HCT116 (cell line): ENCODE measurements at regions not wholly inside any gene's neighbourhood (a gene's known extent, or its start where the extent isn't known, plus 50 kb on each side); places are given as distances from the start of the nearest gene placed in this dataset.

Experiments
- ATAC-seq: fragments of 200-7000 bp; cut with Tn5 transposase; 2 replicates; pipeline ENCODE4 v1.9.1; 2020; ENCODE audit warnings: mild to moderate bottlenecking, moderate library complexity
- BruUV-seq: library from RNA; stranded (reverse); fragments of 400-500 nt; replicated peaks from 2 replicates; lab custom pipeline; 2021; lab: Mats Ljungman, UMichigan
- CTCF ChIA-PET: fragments of 300-600 bp; sonication (Branson Sonifier 250); formaldehyde crosslinking; loops from one replicate; lab custom pipeline; 2021; ENCODE audit warnings: antibody characterized with exemption; lab: Charles Lee
- POLR2A ChIA-PET: fragments of 300-600, 350-600 bp; sonication (Branson Sonifier 250); formaldehyde crosslinking; loops from one replicate; lab custom pipeline; 2021; ENCODE audit warnings: antibody characterized with exemption; lab: Charles Lee
- RAD21 ChIA-PET, 2 experiments: fragments of 300-600 bp; sonication (Branson Sonifier 250); formaldehyde crosslinking; loops; one replicate each; lab custom pipeline; 2023; ENCODE audit warnings: low total read pairs in 2 of 2; ENCODE audit not compliant: uncharacterized antibody in 2 of 2, unreplicated experiment in 2 of 2, low non-redundant PET in 1 of 2; lab: Charles Lee
- DNase-seq: peaks from one replicate; pipeline ENCODE4 v3.0.0-alpha.2; 2010; ENCODE audit warnings: low read depth, low spot score
- H2AFZ ChIP-seq: fragments of 200-600 bp; shearing (Covaris generic), sonication (generic); 2 replicates; pipeline ENCODE4 v1.6.1; 2017; ENCODE audit warnings: low read depth, mixed run types, mixed read lengths, antibody characterized with exemption, low read length; ENCODE audit not compliant: poor library complexity, severe bottlenecking
- H3K27ac ChIP-seq: 2 replicates; pipeline ENCODE4 v1.5.1; 2012; ENCODE audit warnings: low read depth, low read length
- H3K27me3 ChIP-seq: fragments of 200-600 bp; sonication (generic); 2 replicates; pipeline ENCODE4 v1.6.1; 2016; ENCODE audit warnings: mixed run types, low read length, mixed read lengths; ENCODE audit not compliant: insufficient read depth
- H3K36me3 ChIP-seq, 2 experiments: fragments of 200-500 bp in 1 of 2; fragments of 200-600 bp in 1 of 2; sonication (Bioruptor generic) in 1 of 2; sonication (generic) in 1 of 2; 2 replicates each; pipeline versions ENCODE4 v1.5.1 to v1.6.1; 2014 to 2016; ENCODE audit warnings: low read length in 2 of 2, inconsistent platforms in 1 of 2, mixed read lengths in 1 of 2, mixed run types in 1 of 2; ENCODE audit not compliant: insufficient read depth in 2 of 2, control insufficient read depth in 1 of 2
- H3K4me1 ChIP-seq, 2 experiments: fragments of 200-600 bp in 1 of 2; sonication (generic) in 1 of 2; 2 replicates each; pipeline versions ENCODE4 v1.5.1 to v1.6.1; 2012 to 2017; ENCODE audit warnings: low read length in 2 of 2, inconsistent platforms in 1 of 2, mild to moderate bottlenecking in 1 of 2, mixed read lengths in 1 of 2, mixed run types in 1 of 2, moderate library complexity in 1 of 2; ENCODE audit not compliant: insufficient read depth in 2 of 2, control insufficient read depth in 1 of 2
- H3K4me2 ChIP-seq: fragments of 200-600 bp; sonication (generic); 2 replicates; pipeline ENCODE4 v1.6.1; 2017; ENCODE audit warnings: mixed run types, low read length, mixed read lengths
- H3K4me3 ChIP-seq, 2 experiments: fragments of 200-600 bp in 1 of 2; sonication (generic) in 1 of 2; replicated peaks in 1 of 2; 2 replicates each; pipeline ENCODE4 v1.5.1; 2011 to 2016; ENCODE audit warnings: low read length in 2 of 2, control low read depth in 1 of 2, low read depth in 1 of 2, mild to moderate bottlenecking in 1 of 2, mixed read lengths in 1 of 2, mixed run types in 1 of 2
- H3K79me2 ChIP-seq: fragments of 200-600 bp; sonication (generic); 2 replicates; pipeline ENCODE4 v1.6.1; 2017; ENCODE audit warnings: mild to moderate bottlenecking, mixed run types, low read length, moderate library complexity, mixed read lengths; ENCODE audit not compliant: insufficient read depth
- H3K9ac ChIP-seq: fragments of 200-600 bp; sonication (generic); 2 replicates; pipeline ENCODE4 v1.6.1; 2016; ENCODE audit warnings: low read length, mixed read lengths
- H3K9me2 ChIP-seq: fragments of 200-600 bp; sonication (generic), shearing (Covaris generic); 2 replicates; pipeline ENCODE4 v1.6.1; 2017; ENCODE audit warnings: mixed run types, mild to moderate bottlenecking, moderate library complexity; ENCODE audit not compliant: insufficient read depth
- H3K9me3 ChIP-seq, 2 experiments: fragments of 200-500 bp in 1 of 2; fragments of 200-600 bp in 1 of 2; sonication (Bioruptor generic) in 1 of 2; sonication (generic) in 1 of 2; 2 replicates each; pipeline ENCODE4 v1.6.1; 2014 to 2017; ENCODE audit warnings: low read length in 2 of 2, mixed read lengths in 2 of 2, inconsistent platforms in 1 of 2, low read depth in 1 of 2, mild to moderate bottlenecking in 1 of 2, mixed run types in 1 of 2, moderate library complexity in 1 of 2; ENCODE audit not compliant: control insufficient read depth in 1 of 2, insufficient read depth in 1 of 2
- H4K20me1 ChIP-seq: fragments of 200-600 bp; sonication (generic), shearing (Covaris generic); 2 replicates; pipeline ENCODE4 v1.6.1; 2017; ENCODE audit warnings: mixed run types, mild to moderate bottlenecking, moderate library complexity; ENCODE audit not compliant: insufficient read depth
- CBX3 ChIP-seq: IDR thresholded peaks from 2 replicates; pipeline ENCODE4 v1.6.1; 2012; ENCODE audit warnings: low read depth
- ELF1 ChIP-seq: IDR thresholded peaks from 2 replicates; pipeline ENCODE4 v1.6.1; 2012; ENCODE audit warnings: low read depth, borderline replicate concordance
- EZH2 ChIP-seq: fragments of 200-600 bp; sonication (generic); IDR thresholded peaks from 2 replicates; pipeline ENCODE4 v1.6.1; 2017; ENCODE audit warnings: antibody characterized with exemption, mixed run types
- EZH2phosphoT487 ChIP-seq: fragments of 200-600 bp; IDR thresholded peaks from 2 replicates; pipeline ENCODE4 v1.6.1; 2018; ENCODE audit warnings: antibody characterized with exemption, borderline replicate concordance
- FOSL1 ChIP-seq: IDR thresholded peaks from 2 replicates; pipeline ENCODE4 v1.6.1; 2012; ENCODE audit warnings: low read depth
- JUND ChIP-seq: IDR thresholded peaks from 2 replicates; pipeline ENCODE4 v1.6.1; 2012
- MAX ChIP-seq: IDR thresholded peaks from 2 replicates; pipeline ENCODE4 v1.6.1; 2012
- POLR2A ChIP-seq: IDR thresholded peaks from 2 replicates; pipeline ENCODE4 v1.7.0; 2011; ENCODE audit warnings: borderline replicate concordance; ENCODE audit not compliant: insufficient read depth, insufficient read length; ENCODE audit errors: extremely low read depth
- POLR2AphosphoS5 ChIP-seq: IDR thresholded peaks from 2 replicates; pipeline ENCODE4 v1.6.1; 2011; ENCODE audit warnings: mild to moderate bottlenecking, low read depth, low read length, moderate library complexity
- RAD21 ChIP-seq: IDR thresholded peaks from 2 replicates; pipeline ENCODE4 v1.6.1; 2012; ENCODE audit warnings: low read depth, mild to moderate bottlenecking
- REST ChIP-seq: IDR thresholded peaks from 2 replicates; pipeline ENCODE4 v1.6.1; 2012; ENCODE audit warnings: low read depth
- SP1 ChIP-seq: IDR thresholded peaks from 2 replicates; pipeline ENCODE4 v1.6.1; 2012; ENCODE audit warnings: low read depth
- SRF ChIP-seq: IDR thresholded peaks from 2 replicates; pipeline ENCODE4 v1.6.1; 2012; ENCODE audit warnings: low read depth
- TCF7L2 ChIP-seq: IDR thresholded peaks from 2 replicates; pipeline ENCODE4 v1.7.0; 2011; ENCODE audit warnings: borderline replicate concordance, inconsistent platforms; ENCODE audit not compliant: insufficient read depth, insufficient read length; ENCODE audit errors: extremely low read depth
- YY1 ChIP-seq: IDR thresholded peaks from 2 replicates; pipeline ENCODE4 v1.6.1; 2011; ENCODE audit warnings: low read length, low read depth, moderate library complexity, mild to moderate bottlenecking; ENCODE audit not compliant: insufficient replicate concordance; ENCODE audit errors: extremely low read depth
- ZBTB33 ChIP-seq: IDR thresholded peaks from 2 replicates; pipeline ENCODE4 v1.6.1; 2011; ENCODE audit warnings: mild to moderate bottlenecking, low read length, moderate library complexity; ENCODE audit not compliant: insufficient replicate concordance; ENCODE audit errors: extremely low read depth
- intact Hi-C: fragments of 100-400 bp; cut with micrococcal nuclease; formaldehyde crosslinking; loops from 2 replicates; pipeline ENCODE4 v1.10.0; 2022

- TF ChIP-seq REST (no peak), SP1 (no peak), EZH2phosphoT487 (no peak), TCF7L2 (no peak), EZH2 (no peak), YY1 (no peak), ELF1 (no peak), JUND (no peak), CBX3 (no peak), FOSL1 (no peak), POLR2AphosphoS5 (no peak)
- TF ChIP-seq, all 23 proteins: peak for 0
Measured at GRCh38 chr21:15354516-15354915, 289.7 kb upstream of the NRIP1 start (continued).

- ATAC-seq (no peak), DNase-seq (no peak)
- Histone ChIP-seq H3K79me2 (no peaks in the 10 kb centered on the region), H3K27me3 (no peaks in the 10 kb centered on the region), H3K9ac (no peak overlapping the region), H3K4me1 (no peaks in the 10 kb centered on the region), H4K20me1 (no peaks in the 10 kb centered on the region), H3K4me2 (no peak overlapping the region), H2AFZ (no peak overlapping the region), H3K9me2 (no peaks in the 10 kb centered on the region), H3K9me3 (no peaks in the 10 kb centered on the region; a peak in 1 of 4 replicates), H3K27ac (no peak overlapping the region), H3K4me3 (no peak overlapping the region), H3K36me3 (no peaks in the 10 kb centered on the region)
- intact Hi-C loops: no loop called here
- ChIA-PET RAD21 (no interaction called here), CTCF (no interaction called here), POLR2A (no interaction called here)
- no TSS peak for BruUV-seq
- TF ChIP-seq POLR2A: no peak
- TF ChIP-seq ELF1: no peak
- no peak for TF ChIP-seq TCF7L2
- no peak for TF ChIP-seq ZBTB33
- TF ChIP-seq MAX: no peak
- no peak for TF ChIP-seq FOSL1
- no peak for TF ChIP-seq SRF
- no peak for TF ChIP-seq EZH2
- TF ChIP-seq CBX3: no peak
- no peak for TF ChIP-seq YY1
- no peak for TF ChIP-seq RAD21
- no peak for TF ChIP-seq REST
Measured at GRCh38 chr21:15355066-15355465, 290.3 kb upstream of the NRIP1 start.
